H1 (cell line): ENCODE measurements at regions not wholly inside any gene's neighbourhood (a gene's known extent, or its start where the extent isn't known, plus 50 kb on each side); places are given as distances from the start of the nearest gene placed in this dataset.

Source experiments
- FOSL1 ChIP-seq: IDR thresholded peaks from 2 replicates; pipeline ENCODE4 v1.6.1; 2011; ENCODE audit warnings: mild to moderate bottlenecking, low read depth, low read length, moderate library complexity; ENCODE audit not compliant: insufficient read depth
- SP2 ChIP-seq: IDR thresholded peaks from 2 replicates; pipeline ENCODE4 v1.6.1; 2012; ENCODE audit warnings: mild to moderate bottlenecking, low read length, inconsistent platforms
- TF ChIP-seq, protein P1 (sequence below): fragments of 300-600 bp; sonication (generic); IDR thresholded peaks from 2 replicates; pipeline ENCODE4 v1.7.1; 2012; ENCODE audit warnings: low read length, moderate library complexity, mild to moderate bottlenecking, inconsistent platforms; ENCODE audit not compliant: insufficient replicate concordance

DNA sequence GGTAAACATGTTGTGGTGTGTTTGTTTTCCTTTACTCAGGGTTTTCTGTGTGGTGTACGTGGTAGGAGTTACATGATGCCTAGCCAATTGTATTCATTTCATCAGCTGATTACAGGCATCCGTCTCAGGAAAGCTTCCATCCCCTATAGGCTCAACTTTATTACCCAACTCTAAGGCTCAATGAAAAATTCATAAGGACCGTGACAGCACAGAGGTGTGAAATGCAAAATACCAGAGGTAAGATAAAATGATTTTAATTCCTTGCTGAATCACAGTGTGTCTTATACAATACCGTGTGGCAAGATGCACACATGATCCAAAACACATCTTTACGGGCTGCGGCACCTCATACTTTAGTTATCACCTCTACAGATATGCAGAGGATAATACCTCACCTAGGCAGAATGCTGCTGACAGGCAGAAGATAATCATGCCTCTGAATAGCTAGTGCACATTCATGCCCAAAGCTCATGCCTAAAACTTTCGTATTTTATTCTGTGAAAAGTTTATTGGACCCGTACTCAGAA lies 87.2 kb upstream of the DIO2 start (continued):
- TF ChIP-seq, protein P1, sequence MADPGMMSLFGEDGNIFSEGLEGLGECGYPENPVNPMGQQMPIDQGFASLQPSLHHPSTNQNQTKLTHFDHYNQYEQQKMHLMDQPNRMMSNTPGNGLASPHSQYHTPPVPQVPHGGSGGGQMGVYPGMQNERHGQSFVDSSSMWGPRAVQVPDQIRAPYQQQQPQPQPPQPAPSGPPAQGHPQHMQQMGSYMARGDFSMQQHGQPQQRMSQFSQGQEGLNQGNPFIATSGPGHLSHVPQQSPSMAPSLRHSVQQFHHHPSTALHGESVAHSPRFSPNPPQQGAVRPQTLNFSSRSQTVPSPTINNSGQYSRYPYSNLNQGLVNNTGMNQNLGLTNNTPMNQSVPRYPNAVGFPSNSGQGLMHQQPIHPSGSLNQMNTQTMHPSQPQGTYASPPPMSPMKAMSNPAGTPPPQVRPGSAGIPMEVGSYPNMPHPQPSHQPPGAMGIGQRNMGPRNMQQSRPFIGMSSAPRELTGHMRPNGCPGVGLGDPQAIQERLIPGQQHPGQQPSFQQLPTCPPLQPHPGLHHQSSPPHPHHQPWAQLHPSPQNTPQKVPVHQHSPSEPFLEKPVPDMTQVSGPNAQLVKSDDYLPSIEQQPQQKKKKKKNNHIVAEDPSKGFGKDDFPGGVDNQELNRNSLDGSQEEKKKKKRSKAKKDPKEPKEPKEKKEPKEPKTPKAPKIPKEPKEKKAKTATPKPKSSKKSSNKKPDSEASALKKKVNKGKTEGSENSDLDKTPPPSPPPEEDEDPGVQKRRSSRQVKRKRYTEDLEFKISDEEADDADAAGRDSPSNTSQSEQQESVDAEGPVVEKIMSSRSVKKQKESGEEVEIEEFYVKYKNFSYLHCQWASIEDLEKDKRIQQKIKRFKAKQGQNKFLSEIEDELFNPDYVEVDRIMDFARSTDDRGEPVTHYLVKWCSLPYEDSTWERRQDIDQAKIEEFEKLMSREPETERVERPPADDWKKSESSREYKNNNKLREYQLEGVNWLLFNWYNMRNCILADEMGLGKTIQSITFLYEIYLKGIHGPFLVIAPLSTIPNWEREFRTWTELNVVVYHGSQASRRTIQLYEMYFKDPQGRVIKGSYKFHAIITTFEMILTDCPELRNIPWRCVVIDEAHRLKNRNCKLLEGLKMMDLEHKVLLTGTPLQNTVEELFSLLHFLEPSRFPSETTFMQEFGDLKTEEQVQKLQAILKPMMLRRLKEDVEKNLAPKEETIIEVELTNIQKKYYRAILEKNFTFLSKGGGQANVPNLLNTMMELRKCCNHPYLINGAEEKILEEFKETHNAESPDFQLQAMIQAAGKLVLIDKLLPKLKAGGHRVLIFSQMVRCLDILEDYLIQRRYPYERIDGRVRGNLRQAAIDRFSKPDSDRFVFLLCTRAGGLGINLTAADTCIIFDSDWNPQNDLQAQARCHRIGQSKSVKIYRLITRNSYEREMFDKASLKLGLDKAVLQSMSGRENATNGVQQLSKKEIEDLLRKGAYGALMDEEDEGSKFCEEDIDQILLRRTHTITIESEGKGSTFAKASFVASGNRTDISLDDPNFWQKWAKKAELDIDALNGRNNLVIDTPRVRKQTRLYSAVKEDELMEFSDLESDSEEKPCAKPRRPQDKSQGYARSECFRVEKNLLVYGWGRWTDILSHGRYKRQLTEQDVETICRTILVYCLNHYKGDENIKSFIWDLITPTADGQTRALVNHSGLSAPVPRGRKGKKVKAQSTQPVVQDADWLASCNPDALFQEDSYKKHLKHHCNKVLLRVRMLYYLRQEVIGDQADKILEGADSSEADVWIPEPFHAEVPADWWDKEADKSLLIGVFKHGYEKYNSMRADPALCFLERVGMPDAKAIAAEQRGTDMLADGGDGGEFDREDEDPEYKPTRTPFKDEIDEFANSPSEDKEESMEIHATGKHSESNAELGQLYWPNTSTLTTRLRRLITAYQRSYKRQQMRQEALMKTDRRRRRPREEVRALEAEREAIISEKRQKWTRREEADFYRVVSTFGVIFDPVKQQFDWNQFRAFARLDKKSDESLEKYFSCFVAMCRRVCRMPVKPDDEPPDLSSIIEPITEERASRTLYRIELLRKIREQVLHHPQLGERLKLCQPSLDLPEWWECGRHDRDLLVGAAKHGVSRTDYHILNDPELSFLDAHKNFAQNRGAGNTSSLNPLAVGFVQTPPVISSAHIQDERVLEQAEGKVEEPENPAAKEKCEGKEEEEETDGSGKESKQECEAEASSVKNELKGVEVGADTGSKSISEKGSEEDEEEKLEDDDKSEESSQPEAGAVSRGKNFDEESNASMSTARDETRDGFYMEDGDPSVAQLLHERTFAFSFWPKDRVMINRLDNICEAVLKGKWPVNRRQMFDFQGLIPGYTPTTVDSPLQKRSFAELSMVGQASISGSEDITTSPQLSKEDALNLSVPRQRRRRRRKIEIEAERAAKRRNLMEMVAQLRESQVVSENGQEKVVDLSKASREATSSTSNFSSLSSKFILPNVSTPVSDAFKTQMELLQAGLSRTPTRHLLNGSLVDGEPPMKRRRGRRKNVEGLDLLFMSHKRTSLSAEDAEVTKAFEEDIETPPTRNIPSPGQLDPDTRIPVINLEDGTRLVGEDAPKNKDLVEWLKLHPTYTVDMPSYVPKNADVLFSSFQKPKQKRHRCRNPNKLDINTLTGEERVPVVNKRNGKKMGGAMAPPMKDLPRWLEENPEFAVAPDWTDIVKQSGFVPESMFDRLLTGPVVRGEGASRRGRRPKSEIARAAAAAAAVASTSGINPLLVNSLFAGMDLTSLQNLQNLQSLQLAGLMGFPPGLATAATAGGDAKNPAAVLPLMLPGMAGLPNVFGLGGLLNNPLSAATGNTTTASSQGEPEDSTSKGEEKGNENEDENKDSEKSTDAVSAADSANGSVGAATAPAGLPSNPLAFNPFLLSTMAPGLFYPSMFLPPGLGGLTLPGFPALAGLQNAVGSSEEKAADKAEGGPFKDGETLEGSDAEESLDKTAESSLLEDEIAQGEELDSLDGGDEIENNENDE: no peak
- no peak for TF ChIP-seq FOSL1
- TF ChIP-seq SP2: no peak
